ENCODE measurements at regions not wholly inside any gene's neighbourhood (a gene's known extent, or its start where the extent isn't known, plus 50 kb on each side); places are given as distances from the start of the nearest gene placed in this dataset.

DNA sequence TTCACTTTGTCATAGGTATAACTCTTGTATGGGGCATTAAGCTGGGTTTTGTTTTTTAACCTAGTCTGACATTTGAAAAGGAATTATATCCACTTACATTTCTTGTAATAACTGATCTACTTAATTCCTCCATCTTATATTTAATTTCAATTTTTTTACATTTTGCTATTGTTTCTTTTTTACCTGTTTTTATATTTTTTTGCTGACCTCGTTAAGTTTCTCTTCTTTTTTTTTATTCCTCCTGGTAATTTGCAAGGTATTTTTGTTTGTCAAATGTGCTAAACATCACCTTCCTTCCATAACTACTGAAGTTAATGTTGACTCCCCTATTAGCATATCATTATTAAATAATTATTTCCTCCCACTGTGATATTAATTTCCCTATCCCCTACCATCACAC is 87.7 kb upstream of the NR2F2 start:
- TF ChIP-seq ZNF565 (CRISPR knock-in tag; conservative IDR thresholded peaks at IDR 0.05; ENCODE audit: low read depth) (no peak), ESRRG (CRISPR knock-in tag; IDR thresholded peaks at IDR 0.05) (no peak)

All from SK-N-SH treated with all-trans-retinoic acid at 6 μM for 48 hours (cell line).